SK-N-SH treated with all-trans-retinoic acid at 6 μM for 48 hours (cell line): ENCODE measurements at regions not wholly inside any gene's neighbourhood (a gene's known extent, or its start where the extent isn't known, plus 50 kb on each side); places are given as distances from the start of the nearest gene placed in this dataset.
A peak's percentile ranks its signal among the peaks of the same experiment; 100 is the strongest.

Experiments used
- ATAC-seq: fragments of 200-7000 bp; cut with Tn5 transposase; 3 replicates; pipeline ENCODE4 v1.9.1; 2020; ENCODE audit warnings: mild to moderate bottlenecking, moderate library complexity
- ARNTL ChIP-seq: fragments of 450-650 bp; formaldehyde crosslinking; IDR thresholded peaks from 2 replicates; pipeline ENCODE4 v1.5.0; 2020; ENCODE audit warnings: low read depth, mild to moderate bottlenecking, moderate library complexity, borderline replicate concordance
- BACH2 ChIP-seq: fragments of 250-450 bp; sonication (Bioruptor Pico); IDR thresholded peaks from 2 replicates; pipeline ENCODE4 v1.9.0; 2021; ENCODE audit warnings: mild to moderate bottlenecking, borderline replicate concordance
- CSDC2 ChIP-seq: fragments of 250-450 bp; sonication (Bioruptor Pico); IDR thresholded peaks from 2 replicates; pipeline ENCODE4 v1.5.0; 2020; ENCODE audit warnings: mild to moderate bottlenecking, moderate library complexity
- ESRRG ChIP-seq: fragments of 250-450 bp; sonication (Bioruptor Pico); IDR thresholded peaks from 2 replicates; pipeline ENCODE4 v1.6.1; 2021; ENCODE audit warnings: mild to moderate bottlenecking
- GLIS3 ChIP-seq: fragments of 250-450 bp; sonication (Bioruptor Pico); IDR thresholded peaks from 2 replicates; pipeline ENCODE4 v1.5.0; 2020; ENCODE audit warnings: mild to moderate bottlenecking, moderate library complexity
- ISL1 ChIP-seq: fragments of 250-450 bp; sonication (Bioruptor Pico); IDR thresholded peaks from 2 replicates; pipeline ENCODE4 v2.1.2; 2022; ENCODE audit warnings: mild to moderate bottlenecking, moderate library complexity
- OSR1 ChIP-seq: fragments of 250-450 bp; sonication (Bioruptor Pico); IDR thresholded peaks from 2 replicates; pipeline ENCODE4 v1.8.0; 2022; ENCODE audit warnings: moderate library complexity, mild to moderate bottlenecking, inconsistent platforms
- PPARA ChIP-seq: fragments of 250-450 bp; sonication (Bioruptor Pico); IDR thresholded peaks from 2 replicates; pipeline ENCODE4 v1.5.0; 2020; ENCODE audit warnings: mild to moderate bottlenecking, borderline replicate concordance
- SNAI2 ChIP-seq: fragments of 250-450 bp; sonication (Bioruptor Pico); IDR thresholded peaks from 2 replicates; pipeline ENCODE4 v1.5.0; 2020; ENCODE audit warnings: mild to moderate bottlenecking, moderate library complexity
- TCF4 ChIP-seq: fragments of 250-450 bp; sonication (Bioruptor Pico); IDR thresholded peaks from 2 replicates; pipeline ENCODE4 v1.8.0; 2021; ENCODE audit warnings: mild to moderate bottlenecking, moderate library complexity, borderline replicate concordance
- TOX ChIP-seq: fragments of 250-450 bp; sonication (Bioruptor Pico); IDR thresholded peaks from 2 replicates; pipeline ENCODE4 v1.8.0; 2021; ENCODE audit warnings: mild to moderate bottlenecking, moderate library complexity, borderline replicate concordance
- ZC3H10 ChIP-seq: fragments of 250-450 bp; sonication (Bioruptor Pico); IDR thresholded peaks from 2 replicates; pipeline ENCODE4 v1.5.1; 2021; ENCODE audit warnings: mild to moderate bottlenecking, moderate library complexity
- ZFP3 ChIP-seq: fragments of 250-450 bp; sonication (Bioruptor Pico); IDR thresholded peaks from 2 replicates; pipeline ENCODE4 v1.5.0; 2020; ENCODE audit warnings: mild to moderate bottlenecking, moderate library complexity
- ZFP30 ChIP-seq: fragments of 450-650 bp; formaldehyde crosslinking; IDR thresholded peaks from 2 replicates; pipeline ENCODE4 v1.5.0; 2022; ENCODE audit warnings: mild to moderate bottlenecking, moderate library complexity
- ZNF70 ChIP-seq: fragments of 450-650 bp; formaldehyde crosslinking; IDR thresholded peaks from 2 replicates; pipeline ENCODE4 v1.5.0; 2020; ENCODE audit warnings: mild to moderate bottlenecking, moderate library complexity
- ZNF8 ChIP-seq: fragments of 450-650 bp; formaldehyde crosslinking; IDR thresholded peaks from 2 replicates; pipeline ENCODE4 v1.5.0; 2020; ENCODE audit warnings: mild to moderate bottlenecking, moderate library complexity
- TF ChIP-seq, protein P1 (sequence below): fragments of 250-450 bp; sonication (Bioruptor Pico); IDR thresholded peaks from 2 replicates; pipeline ENCODE4 v1.8.0; 2021; ENCODE audit warnings: low read depth, mild to moderate bottlenecking, moderate library complexity, borderline replicate concordance
- TF ChIP-seq, protein P2 (sequence below): fragments of 250-450 bp; sonication (Bioruptor Pico); IDR thresholded peaks from 2 replicates; pipeline ENCODE4 v1.5.1; 2020; ENCODE audit warnings: low read depth, mild to moderate bottlenecking, moderate library complexity
- TF ChIP-seq, protein P3 (sequence below): fragments of 250-450 bp; sonication (Bioruptor Pico); IDR thresholded peaks from 2 replicates; pipeline ENCODE4 v1.5.1; 2021; ENCODE audit warnings: mild to moderate bottlenecking, moderate library complexity
- TF ChIP-seq, protein P4 (sequence below): fragments of 250-450 bp; sonication (Bioruptor Pico); IDR thresholded peaks from 2 replicates; pipeline ENCODE4 v1.8.0; 2020; ENCODE audit warnings: mild to moderate bottlenecking, moderate library complexity, borderline replicate concordance

DNA sequence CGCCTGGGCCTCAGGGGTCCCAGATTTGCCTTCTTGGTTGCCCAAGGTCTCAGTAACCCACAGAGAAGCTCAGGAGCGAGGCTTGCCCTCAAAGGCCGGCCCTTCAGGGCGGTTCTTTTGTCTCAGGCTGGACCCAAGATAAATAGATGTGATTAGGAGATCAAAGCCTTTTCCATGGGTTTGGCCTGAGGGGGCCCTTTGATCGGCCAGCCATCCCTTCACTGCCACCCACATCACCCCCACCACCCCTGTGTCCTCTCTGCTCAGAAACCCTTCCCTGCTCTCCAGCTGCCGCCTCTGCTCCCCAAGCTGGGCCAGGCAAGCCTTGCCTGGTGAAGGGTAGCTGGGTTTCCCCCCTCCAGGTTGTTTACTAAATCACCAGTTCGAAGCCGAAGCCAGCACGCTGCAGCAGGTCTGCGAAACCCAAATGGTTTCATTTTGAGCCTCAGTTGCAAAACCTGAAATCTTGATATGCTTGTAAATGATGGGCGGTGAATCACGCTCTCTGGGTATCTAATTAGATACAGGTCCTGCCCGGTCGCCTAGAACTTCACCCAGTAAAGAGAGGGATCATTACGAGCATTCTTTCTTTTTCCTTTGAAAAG, 202.6 kb upstream of the BCOR start:
- no peak for ATAC-seq
- no peak for TF ChIP-seq PPARA (CRISPR knock-in tag)
- TF ChIP-seq ZNF8 (CRISPR knock-in tag) = no peak
- TF ChIP-seq ZNF70 (CRISPR knock-in tag) = no peak
- TF ChIP-seq, protein P1, sequence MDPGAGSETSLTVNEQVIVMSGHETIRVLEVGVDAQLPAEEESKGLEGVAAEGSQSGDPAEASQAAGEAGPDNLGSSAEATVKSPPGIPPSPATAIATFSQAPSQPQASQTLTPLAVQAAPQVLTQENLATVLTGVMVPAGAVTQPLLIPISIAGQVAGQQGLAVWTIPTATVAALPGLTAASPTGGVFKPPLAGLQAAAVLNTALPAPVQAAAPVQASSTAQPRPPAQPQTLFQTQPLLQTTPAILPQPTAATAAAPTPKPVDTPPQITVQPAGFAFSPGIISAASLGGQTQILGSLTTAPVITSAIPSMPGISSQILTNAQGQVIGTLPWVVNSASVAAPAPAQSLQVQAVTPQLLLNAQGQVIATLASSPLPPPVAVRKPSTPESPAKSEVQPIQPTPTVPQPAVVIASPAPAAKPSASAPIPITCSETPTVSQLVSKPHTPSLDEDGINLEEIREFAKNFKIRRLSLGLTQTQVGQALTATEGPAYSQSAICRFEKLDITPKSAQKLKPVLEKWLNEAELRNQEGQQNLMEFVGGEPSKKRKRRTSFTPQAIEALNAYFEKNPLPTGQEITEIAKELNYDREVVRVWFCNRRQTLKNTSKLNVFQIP (CRISPR knock-in tag) = no peak
- no peak for TF ChIP-seq OSR1 (CRISPR knock-in tag)
- no peak for TF ChIP-seq SNAI2 (CRISPR knock-in tag)
- TF ChIP-seq, all 23 proteins: peak for 0

DNA sequence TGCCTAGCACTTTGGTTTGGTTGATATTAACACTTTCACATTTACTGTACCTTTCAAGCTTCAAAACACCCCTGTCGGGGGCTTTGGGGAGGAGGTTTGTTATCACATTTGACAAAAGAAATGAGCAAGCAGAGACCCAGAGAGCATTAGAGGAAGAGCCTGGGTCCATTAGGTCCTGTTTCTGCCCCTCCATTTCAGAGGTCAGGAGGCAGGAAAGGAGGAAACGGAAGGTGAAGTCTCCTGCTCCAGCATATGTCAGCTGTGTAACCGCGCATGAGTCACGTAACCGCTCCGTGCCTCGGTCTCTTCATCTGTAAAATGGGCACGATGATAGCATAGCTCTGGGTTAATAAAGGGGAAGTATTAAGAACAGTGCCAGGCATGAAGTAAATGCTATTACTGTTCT, 201.9 kb upstream of the BCOR start:
- no peak for TF ChIP-seq ZNF8 (CRISPR knock-in tag)
- TF ChIP-seq OSR1 (CRISPR knock-in tag) = no peak
- TF ChIP-seq BACH2 (CRISPR knock-in tag) = no peak
- no peak for TF ChIP-seq PPARA (CRISPR knock-in tag)
- TF ChIP-seq GLIS3 (CRISPR knock-in tag) = no peak
- TF ChIP-seq TOX (CRISPR knock-in tag) = no peak
- TF ChIP-seq, protein P2, sequence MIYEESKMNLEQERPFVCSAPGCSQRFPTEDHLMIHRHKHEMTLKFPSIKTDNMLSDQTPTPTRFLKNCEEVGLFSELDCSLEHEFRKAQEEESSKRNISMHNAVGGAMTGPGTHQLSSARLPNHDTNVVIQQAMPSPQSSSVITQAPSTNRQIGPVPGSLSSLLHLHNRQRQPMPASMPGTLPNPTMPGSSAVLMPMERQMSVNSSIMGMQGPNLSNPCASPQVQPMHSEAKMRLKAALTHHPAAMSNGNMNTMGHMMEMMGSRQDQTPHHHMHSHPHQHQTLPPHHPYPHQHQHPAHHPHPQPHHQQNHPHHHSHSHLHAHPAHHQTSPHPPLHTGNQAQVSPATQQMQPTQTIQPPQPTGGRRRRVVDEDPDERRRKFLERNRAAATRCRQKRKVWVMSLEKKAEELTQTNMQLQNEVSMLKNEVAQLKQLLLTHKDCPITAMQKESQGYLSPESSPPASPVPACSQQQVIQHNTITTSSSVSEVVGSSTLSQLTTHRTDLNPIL = no peak
- TF ChIP-seq, protein P3, sequence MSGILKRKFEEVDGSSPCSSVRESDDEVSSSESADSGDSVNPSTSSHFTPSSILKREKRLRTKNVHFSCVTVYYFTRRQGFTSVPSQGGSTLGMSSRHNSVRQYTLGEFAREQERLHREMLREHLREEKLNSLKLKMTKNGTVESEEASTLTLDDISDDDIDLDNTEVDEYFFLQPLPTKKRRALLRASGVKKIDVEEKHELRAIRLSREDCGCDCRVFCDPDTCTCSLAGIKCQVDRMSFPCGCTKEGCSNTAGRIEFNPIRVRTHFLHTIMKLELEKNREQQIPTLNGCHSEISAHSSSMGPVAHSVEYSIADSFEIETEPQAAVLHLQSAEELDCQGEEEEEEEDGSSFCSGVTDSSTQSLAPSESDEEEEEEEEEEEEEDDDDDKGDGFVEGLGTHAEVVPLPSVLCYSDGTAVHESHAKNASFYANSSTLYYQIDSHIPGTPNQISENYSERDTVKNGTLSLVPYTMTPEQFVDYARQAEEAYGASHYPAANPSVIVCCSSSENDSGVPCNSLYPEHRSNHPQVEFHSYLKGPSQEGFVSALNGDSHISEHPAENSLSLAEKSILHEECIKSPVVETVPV (CRISPR knock-in tag) = no peak
- TF ChIP-seq, protein P4, sequence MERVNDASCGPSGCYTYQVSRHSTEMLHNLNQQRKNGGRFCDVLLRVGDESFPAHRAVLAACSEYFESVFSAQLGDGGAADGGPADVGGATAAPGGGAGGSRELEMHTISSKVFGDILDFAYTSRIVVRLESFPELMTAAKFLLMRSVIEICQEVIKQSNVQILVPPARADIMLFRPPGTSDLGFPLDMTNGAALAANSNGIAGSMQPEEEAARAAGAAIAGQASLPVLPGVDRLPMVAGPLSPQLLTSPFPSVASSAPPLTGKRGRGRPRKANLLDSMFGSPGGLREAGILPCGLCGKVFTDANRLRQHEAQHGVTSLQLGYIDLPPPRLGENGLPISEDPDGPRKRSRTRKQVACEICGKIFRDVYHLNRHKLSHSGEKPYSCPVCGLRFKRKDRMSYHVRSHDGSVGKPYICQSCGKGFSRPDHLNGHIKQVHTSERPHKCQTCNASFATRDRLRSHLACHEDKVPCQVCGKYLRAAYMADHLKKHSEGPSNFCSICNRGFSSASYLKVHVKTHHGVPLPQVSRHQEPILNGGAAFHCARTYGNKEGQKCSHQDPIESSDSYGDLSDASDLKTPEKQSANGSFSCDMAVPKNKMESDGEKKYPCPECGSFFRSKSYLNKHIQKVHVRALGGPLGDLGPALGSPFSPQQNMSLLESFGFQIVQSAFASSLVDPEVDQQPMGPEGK (CRISPR knock-in tag) = no peak
- TF ChIP-seq SNAI2 (CRISPR knock-in tag) = no peak
- TF ChIP-seq ARNTL (CRISPR knock-in tag) = no peak
- no peak for TF ChIP-seq ZFP30 (CRISPR knock-in tag)
- no peak for TF ChIP-seq CSDC2 (CRISPR knock-in tag)
- TF ChIP-seq ESRRG (CRISPR knock-in tag) = no peak
- no peak for TF ChIP-seq ZC3H10 (CRISPR knock-in tag)
- no peak for TF ChIP-seq ZFP3 (CRISPR knock-in tag)
- no peak for TF ChIP-seq TCF4 (CRISPR knock-in tag)
- TF ChIP-seq, protein P1 (CRISPR knock-in tag) = no peak
- TF ChIP-seq ISL1 = no peak
- ATAC-seq = no peak

DNA sequence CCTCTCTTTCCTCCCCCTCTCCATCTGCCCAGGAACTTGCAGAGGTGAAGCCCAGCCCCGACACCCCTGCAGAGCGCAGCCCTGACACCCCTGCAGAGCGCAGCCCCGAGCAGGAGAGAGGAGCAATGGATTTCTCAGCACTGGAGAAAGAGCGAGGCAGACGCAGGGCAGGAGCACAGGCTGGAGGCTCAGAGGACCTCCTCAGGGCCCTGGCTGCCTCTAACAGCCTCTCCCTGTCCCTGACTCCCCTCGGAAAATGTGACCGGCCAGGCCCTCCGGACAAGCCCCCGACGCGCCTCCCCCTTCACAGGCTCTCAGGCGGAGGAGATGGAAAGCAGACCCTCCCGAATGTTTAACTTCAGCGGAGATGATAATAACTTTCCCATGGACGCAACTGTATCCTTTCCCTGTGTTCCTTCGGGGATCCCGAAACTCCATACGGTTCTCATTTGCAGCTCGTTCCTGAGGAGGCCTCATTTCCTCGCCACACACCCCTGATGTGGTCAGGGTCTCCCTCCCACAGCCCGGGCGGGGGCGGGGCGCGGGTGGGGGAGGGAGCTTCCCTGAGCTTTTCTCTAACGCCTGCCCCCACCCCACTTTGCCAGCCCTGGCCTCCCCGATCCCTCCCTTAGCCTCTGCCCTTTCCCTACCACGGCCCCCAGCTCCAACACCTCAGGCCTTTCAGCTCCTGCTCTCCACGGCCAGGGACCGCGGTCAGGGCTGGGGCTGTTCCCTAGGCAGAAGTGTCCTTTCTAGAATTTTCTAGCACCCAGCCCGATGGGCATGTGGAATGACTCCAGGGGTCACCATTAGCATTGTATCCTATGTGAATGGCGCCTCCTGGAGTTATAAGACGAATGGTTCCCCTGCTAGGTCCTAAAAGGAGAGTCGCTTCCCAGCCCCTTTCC, 201.1 kb upstream of the BCOR start:
- ATAC-seq = peak; percentile 28; the same call in 2 of the 3 replicates
- no peak for TF ChIP-seq TOX (CRISPR knock-in tag)
- no peak for TF ChIP-seq PPARA (CRISPR knock-in tag)
